ENCODE measurements at regions not wholly inside any gene's neighbourhood (a gene's known extent, or its start where the extent isn't known, plus 50 kb on each side); places are given as distances from the start of the nearest gene placed in this dataset.

DNA sequence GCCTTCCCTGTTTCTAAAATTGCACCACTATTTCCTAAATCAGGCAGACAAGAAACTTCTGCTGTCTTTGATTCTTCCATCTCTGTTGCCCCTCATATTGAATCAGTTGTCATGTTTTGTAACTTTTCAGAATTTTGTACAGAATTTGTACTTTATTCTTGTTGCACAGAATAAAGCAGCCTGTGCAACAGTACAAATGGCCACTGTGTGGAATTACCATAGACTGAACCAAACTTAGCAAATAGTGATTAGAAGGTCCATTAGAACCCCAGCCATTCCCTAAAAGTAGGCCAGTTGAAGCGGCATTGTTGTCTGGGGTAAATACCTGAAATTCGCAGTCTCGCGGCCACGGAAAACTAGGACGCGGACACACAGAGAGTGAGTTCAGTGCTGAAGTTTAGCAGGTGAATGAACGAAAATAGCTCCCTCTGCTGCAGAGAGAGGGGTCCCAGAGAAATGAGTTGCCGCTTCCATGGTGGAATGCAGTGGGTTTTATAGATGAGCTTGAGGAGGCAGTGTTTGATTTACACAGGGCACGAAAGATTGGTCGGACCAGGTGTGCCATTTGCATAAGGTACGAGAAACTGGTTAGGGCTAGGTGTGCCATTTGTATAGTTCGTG, 71.8 kb downstream of the C4orf33 start:
- Histone ChIP-seq H3K27ac (ENCODE audit: low read depth in 1 of 2, low read length in 1 of 2) (no peak overlapping the region), H3K36me3 (ENCODE audit: control insufficient read depth in 2 of 2, insufficient read depth in 2 of 2, low read length in 1 of 2) (no peaks in the 10 kb centered on the region), H3K27me3 (ENCODE audit: control insufficient read depth in 2 of 2, insufficient read depth in 1 of 2, low read length in 1 of 2) (peaks cover 0 to 7% of the 10 kb centered on the region in 2 donors), H3K4me3 (ENCODE audit: low read length in 2 of 2) (no peak overlapping the region), H3K9me3 (ENCODE audit: control insufficient read depth in 2 of 2, insufficient read depth in 1 of 2, low read length in 1 of 2) (no peaks in the 10 kb centered on the region), H3K4me1 (ENCODE audit: control insufficient read depth in 2 of 2, insufficient read depth in 2 of 2, low read length in 2 of 2) (no peaks in the 10 kb centered on the region)
- 56% methylated on average over 13 of the region's 13 CpGs for WGBS
- DNase-seq (ENCODE audit: low read depth in 6 of 9, low spot score in 9 of 9): peak in 1 of 9 donors; percentile 1

DNA sequence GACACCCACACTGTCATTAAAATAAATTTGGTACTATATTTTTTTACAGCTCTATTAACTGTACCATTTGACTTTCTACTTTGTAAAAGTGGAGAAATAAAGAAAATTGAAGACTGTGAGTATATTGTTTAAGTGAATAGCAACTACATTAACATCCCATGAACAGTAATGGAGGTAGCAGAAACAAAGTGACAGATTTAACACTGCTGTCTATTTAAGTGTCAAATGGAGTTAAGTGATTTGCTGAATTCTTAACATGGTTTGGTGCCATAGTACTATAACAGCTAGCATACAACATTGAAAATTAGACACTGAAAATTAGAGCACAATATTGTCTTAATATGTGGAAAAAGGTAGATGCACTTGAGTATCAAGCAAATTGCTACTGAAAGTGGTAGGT, 76.2 kb downstream of the C4orf33 start:
- Histone ChIP-seq H3K4me1 (ENCODE audit: control insufficient read depth in 2 of 2, insufficient read depth in 2 of 2, low read length in 2 of 2) (no peaks in the 10 kb centered on the region), H3K36me3 (ENCODE audit: control insufficient read depth in 2 of 2, insufficient read depth in 2 of 2, low read length in 1 of 2) (no peaks in the 10 kb centered on the region), H3K9me3 (ENCODE audit: control insufficient read depth in 2 of 2, insufficient read depth in 1 of 2, low read length in 1 of 2) (no peaks in the 10 kb centered on the region), H3K27ac (ENCODE audit: low read depth in 1 of 2, low read length in 1 of 2) (no peak overlapping the region), H3K27me3 (ENCODE audit: control insufficient read depth in 2 of 2, insufficient read depth in 1 of 2, low read length in 1 of 2) (peaks cover 0 to 7% of the 10 kb centered on the region in 2 donors), H3K4me3 (ENCODE audit: low read length in 2 of 2) (no peak overlapping the region)
- no peak for DNase-seq (ENCODE audit: low read depth in 6 of 9, low spot score in 9 of 9)

DNA sequence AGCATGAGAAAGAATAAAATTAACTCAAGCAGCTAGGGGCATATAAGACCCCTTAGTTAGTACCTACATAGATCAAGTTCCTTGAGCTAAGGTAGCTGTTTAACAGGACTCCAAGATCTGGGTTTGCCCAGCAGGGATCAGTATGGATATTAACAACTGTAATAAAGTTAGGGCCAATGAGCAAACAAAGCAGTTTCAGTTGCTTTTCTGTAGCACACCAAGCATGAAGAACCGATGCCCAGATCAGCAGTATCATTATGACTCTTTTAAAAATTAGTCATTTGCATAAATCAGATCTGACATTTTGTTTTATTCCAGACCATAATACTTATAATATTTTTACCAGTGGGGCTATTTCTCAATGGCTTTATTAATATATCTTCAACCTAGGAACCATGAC, 80.9 kb downstream of the C4orf33 start:
- WGBS: 95% methylated on average over 1 of the region's 1 CpG
- H3K4me3 ChIP-seq (ENCODE audit: low read length in 2 of 2): no peak overlapping the region
- H3K27ac ChIP-seq (ENCODE audit: low read depth in 1 of 2, low read length in 1 of 2): no peak overlapping the region
- no peaks in the 10 kb centered on the region for H3K9me3 ChIP-seq (ENCODE audit: control insufficient read depth in 2 of 2, insufficient read depth in 1 of 2, low read length in 1 of 2)
- no peaks in the 10 kb centered on the region for H3K27me3 ChIP-seq (ENCODE audit: control insufficient read depth in 2 of 2, insufficient read depth in 1 of 2, low read length in 1 of 2)
- DNase-seq (ENCODE audit: low read depth in 6 of 9, low spot score in 9 of 9): no peak
- H3K4me1 ChIP-seq (ENCODE audit: control insufficient read depth in 2 of 2, insufficient read depth in 2 of 2, low read length in 2 of 2): no peaks in the 10 kb centered on the region
- no peaks in the 10 kb centered on the region for H3K36me3 ChIP-seq (ENCODE audit: control insufficient read depth in 2 of 2, insufficient read depth in 2 of 2, low read length in 1 of 2)

DNA sequence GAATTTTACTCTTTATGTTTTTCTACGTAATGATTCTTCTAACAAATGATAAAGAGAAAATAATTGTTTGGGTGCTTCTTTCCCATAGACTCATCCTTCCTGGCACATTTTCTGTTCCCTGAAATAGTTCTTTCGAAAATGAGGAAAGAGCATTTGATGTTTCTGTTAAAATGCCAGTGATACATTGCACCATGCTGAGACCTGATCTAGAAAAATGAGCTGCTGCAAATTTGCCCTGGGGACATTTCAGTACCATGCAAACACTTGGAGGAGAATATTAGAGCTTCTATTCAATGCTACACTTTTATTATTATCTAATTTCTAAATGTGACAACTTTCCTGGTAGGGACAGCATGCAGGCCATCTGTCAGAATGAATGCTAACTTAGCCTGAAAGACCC, 83.3 kb downstream of the C4orf33 start:
- H3K4me1 ChIP-seq (ENCODE audit: control insufficient read depth in 2 of 2, insufficient read depth in 2 of 2, low read length in 2 of 2): no peaks in the 10 kb centered on the region
- no peaks in the 10 kb centered on the region for H3K36me3 ChIP-seq (ENCODE audit: control insufficient read depth in 2 of 2, insufficient read depth in 2 of 2, low read length in 1 of 2)
- H3K27me3 ChIP-seq (ENCODE audit: control insufficient read depth in 2 of 2, insufficient read depth in 1 of 2, low read length in 1 of 2): no peaks in the 10 kb centered on the region
- no peak overlapping the region for H3K27ac ChIP-seq (ENCODE audit: low read depth in 1 of 2, low read length in 1 of 2)
- H3K4me3 ChIP-seq (ENCODE audit: low read length in 2 of 2): no peak overlapping the region
- 89% methylated on average over 2 of the region's 2 CpGs for WGBS
- no peak for DNase-seq (ENCODE audit: low read depth in 6 of 9, low spot score in 9 of 9)
- H3K9me3 ChIP-seq (ENCODE audit: control insufficient read depth in 2 of 2, insufficient read depth in 1 of 2, low read length in 1 of 2): no peaks in the 10 kb centered on the region

DNA sequence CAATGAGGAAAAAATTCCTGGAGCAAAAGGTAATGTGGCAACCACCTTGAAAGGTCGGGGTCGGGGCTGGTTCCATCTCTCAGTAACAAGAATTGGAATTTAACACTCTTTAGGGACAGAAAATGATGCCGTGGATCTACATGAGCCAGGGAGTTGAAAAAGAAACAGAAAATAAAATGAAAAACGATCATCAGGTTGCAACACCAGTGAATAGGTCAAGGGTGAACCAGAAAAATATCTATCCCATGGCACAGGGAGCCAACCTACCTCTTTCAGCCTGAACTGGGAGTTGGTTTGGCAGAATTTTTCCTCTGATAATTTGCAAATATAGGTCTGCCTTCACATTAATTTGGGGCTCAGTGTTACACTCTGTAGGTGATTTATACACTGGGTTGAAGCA, 93.7 kb downstream of the C4orf33 start:
- H3K27me3 ChIP-seq (ENCODE audit: control insufficient read depth in 2 of 2, insufficient read depth in 1 of 2, low read length in 1 of 2): no peaks in the 10 kb centered on the region
- H3K4me1 ChIP-seq (ENCODE audit: control insufficient read depth in 2 of 2, insufficient read depth in 2 of 2, low read length in 2 of 2): no peaks in the 10 kb centered on the region
- WGBS: 83% methylated on average over 4 of the region's 4 CpGs
- no peak overlapping the region for H3K27ac ChIP-seq (ENCODE audit: low read depth in 1 of 2, low read length in 1 of 2)
- DNase-seq (ENCODE audit: low read depth in 6 of 9, low spot score in 9 of 9): no peak
- H3K9me3 ChIP-seq (ENCODE audit: control insufficient read depth in 2 of 2, insufficient read depth in 1 of 2, low read length in 1 of 2): no peaks in the 10 kb centered on the region
- H3K4me3 ChIP-seq (ENCODE audit: low read length in 2 of 2): no peak overlapping the region
- no peaks in the 10 kb centered on the region for H3K36me3 ChIP-seq (ENCODE audit: control insufficient read depth in 2 of 2, insufficient read depth in 2 of 2, low read length in 1 of 2)

DNA sequence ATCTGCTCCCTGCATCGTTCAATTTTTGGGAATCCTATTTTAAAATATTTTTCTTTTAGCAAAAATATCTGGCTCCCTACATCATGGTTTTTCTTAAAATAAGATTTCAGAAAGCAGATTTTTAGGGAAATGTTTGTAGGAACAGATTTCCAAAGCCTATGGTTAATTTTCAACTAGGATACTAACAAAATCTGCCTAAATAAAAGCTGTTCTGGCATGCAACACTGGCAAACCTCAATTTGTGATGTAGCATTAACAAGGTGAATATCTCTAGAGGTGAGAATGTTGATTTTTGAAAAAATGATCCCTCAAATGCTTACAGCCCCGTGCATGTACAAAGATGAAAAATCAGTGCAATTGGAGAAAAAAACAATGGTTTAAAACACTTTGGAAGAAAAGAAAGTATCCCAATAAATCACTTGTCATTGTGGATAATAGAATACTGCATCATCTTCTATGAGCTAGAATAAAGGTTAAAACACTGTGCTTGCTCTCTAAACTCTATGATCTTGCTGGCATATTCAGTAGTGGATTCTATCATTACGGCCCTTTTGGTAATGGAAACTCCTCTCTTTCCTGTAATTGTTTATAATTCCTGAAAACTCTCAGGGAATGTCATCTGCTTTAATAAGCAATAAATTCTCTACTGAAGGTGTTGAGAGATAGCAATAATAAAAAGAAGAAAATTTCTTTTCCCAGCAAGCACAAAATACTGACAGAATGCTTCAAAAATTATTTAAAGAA, 97.6 kb downstream of the C4orf33 start:
- no peaks in the 10 kb centered on the region for H3K36me3 ChIP-seq (ENCODE audit: control insufficient read depth in 2 of 2, insufficient read depth in 2 of 2, low read length in 1 of 2)
- H3K4me3 ChIP-seq (ENCODE audit: low read length in 2 of 2): no peak overlapping the region
- no peaks in the 10 kb centered on the region for H3K27me3 ChIP-seq (ENCODE audit: control insufficient read depth in 2 of 2, insufficient read depth in 1 of 2, low read length in 1 of 2)
- H3K4me1 ChIP-seq (ENCODE audit: control insufficient read depth in 2 of 2, insufficient read depth in 2 of 2, low read length in 2 of 2): no peaks in the 10 kb centered on the region
- H3K27ac ChIP-seq (ENCODE audit: low read depth in 1 of 2, low read length in 1 of 2): no peak overlapping the region
- no peaks in the 10 kb centered on the region for H3K9me3 ChIP-seq (ENCODE audit: control insufficient read depth in 2 of 2, insufficient read depth in 1 of 2, low read length in 1 of 2)
- WGBS: 86% methylated on average over 3 of the region's 3 CpGs
- no peak for DNase-seq (ENCODE audit: low read depth in 6 of 9, low spot score in 9 of 9)

DNA sequence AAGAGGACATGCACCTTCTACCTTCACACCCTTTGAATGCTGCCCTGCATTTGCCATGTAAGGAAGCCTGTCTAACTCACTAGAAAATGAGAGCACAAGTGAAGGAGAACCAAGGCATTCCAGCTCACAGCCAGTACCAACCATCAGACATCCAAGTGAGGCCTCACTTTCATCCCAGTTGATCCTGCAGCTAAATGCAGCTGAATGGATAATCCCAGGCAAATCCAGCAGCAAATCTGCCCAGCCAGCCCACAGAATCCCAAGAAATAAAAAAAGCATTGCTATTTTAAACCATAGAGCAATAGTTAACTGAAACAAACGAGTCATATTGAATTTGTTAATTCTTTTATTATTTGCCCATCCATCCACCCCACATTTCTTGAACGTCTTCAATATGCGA, 112.5 kb downstream of the C4orf33 start:
- 91% methylated on average over 3 of the region's 3 CpGs for WGBS

DNA sequence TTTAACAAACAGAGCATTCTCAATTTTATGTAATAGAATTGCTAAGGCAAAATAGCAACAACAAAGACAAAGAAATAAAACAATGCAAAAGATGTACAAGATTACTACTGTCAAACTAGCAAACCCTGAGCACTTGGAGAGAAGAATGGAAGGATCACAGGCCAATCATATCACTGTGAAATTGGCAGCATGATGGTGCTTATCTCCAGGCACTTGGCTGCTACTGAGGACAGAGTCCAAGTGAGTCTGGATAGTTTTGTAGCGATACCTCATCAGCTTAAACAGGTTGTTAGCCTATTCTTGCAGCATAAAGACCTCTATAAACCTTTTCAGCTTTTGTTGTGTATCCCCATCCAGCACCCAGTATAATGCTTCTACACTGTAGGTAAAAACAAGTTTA, 117.7 kb downstream of the C4orf33 start:
- Histone ChIP-seq H3K4me1 (ENCODE audit: control insufficient read depth in 2 of 2, insufficient read depth in 2 of 2, low read length in 2 of 2) (no peaks in the 10 kb centered on the region), H3K27ac (ENCODE audit: low read depth in 1 of 2, low read length in 1 of 2) (no peak overlapping the region), H3K4me3 (ENCODE audit: low read length in 2 of 2) (no peak overlapping the region), H3K9me3 (ENCODE audit: control insufficient read depth in 2 of 2, insufficient read depth in 1 of 2, low read length in 1 of 2) (no peaks in the 10 kb centered on the region), H3K36me3 (ENCODE audit: control insufficient read depth in 2 of 2, insufficient read depth in 2 of 2, low read length in 1 of 2) (no peaks in the 10 kb centered on the region), H3K27me3 (ENCODE audit: control insufficient read depth in 2 of 2, insufficient read depth in 1 of 2, low read length in 1 of 2) (no peaks in the 10 kb centered on the region)
- 93% methylated on average over 1 of the region's 1 CpG for WGBS
- DNase-seq (ENCODE audit: low read depth in 6 of 9, low spot score in 9 of 9): no peak

More for the DNA sequence above, 112.5 kb downstream of the C4orf33 start:
- Histone ChIP-seq H3K27me3 (ENCODE audit: control insufficient read depth in 2 of 2, insufficient read depth in 1 of 2, low read length in 1 of 2) (no peaks in the 10 kb centered on the region), H3K27ac (ENCODE audit: low read depth in 1 of 2, low read length in 1 of 2) (no peak overlapping the region), H3K4me1 (ENCODE audit: control insufficient read depth in 2 of 2, insufficient read depth in 2 of 2, low read length in 2 of 2) (no peaks in the 10 kb centered on the region), H3K36me3 (ENCODE audit: control insufficient read depth in 2 of 2, insufficient read depth in 2 of 2, low read length in 1 of 2) (no peaks in the 10 kb centered on the region), H3K9me3 (ENCODE audit: control insufficient read depth in 2 of 2, insufficient read depth in 1 of 2, low read length in 1 of 2) (no peaks in the 10 kb centered on the region), H3K4me3 (ENCODE audit: low read length in 2 of 2) (no peak overlapping the region)
- DNase-seq (ENCODE audit: low read depth in 6 of 9, low spot score in 9 of 9): no peak

DNA sequence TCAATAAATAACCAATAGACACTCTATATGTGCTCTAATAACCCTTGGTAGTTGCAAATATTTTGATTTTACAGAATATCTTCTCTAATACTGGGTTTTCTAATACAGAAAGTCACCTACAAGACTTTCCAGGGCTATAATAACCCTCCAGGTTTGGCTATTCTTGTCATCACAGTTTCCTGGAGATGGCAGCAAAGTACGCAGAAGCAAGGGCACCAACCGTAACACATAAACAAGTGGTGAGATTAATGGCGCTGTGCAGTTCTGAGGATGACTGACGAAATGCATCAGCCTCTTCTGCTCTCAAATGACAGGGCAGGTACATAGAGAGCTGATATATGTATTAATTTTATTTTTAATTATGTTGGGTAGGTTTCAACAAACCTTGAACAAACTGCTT, 122.4 kb downstream of the C4orf33 start:
- no peaks in the 10 kb centered on the region for H3K27me3 ChIP-seq (ENCODE audit: control insufficient read depth in 2 of 2, insufficient read depth in 1 of 2, low read length in 1 of 2)
- WGBS: 74% methylated on average over 4 of the region's 4 CpGs
- no peaks in the 10 kb centered on the region for H3K9me3 ChIP-seq (ENCODE audit: control insufficient read depth in 2 of 2, insufficient read depth in 1 of 2, low read length in 1 of 2)
- H3K4me3 ChIP-seq (ENCODE audit: low read length in 2 of 2): no peak overlapping the region
- H3K36me3 ChIP-seq (ENCODE audit: control insufficient read depth in 2 of 2, insufficient read depth in 2 of 2, low read length in 1 of 2): no peaks in the 10 kb centered on the region
- H3K4me1 ChIP-seq (ENCODE audit: control insufficient read depth in 2 of 2, insufficient read depth in 2 of 2, low read length in 2 of 2): no peaks in the 10 kb centered on the region
- DNase-seq (ENCODE audit: low read depth in 6 of 9, low spot score in 9 of 9): peak in 1 of 9 donors; percentile 3
- H3K27ac ChIP-seq (ENCODE audit: low read depth in 1 of 2, low read length in 1 of 2): no peak overlapping the region
